ENCODE measurements at regions not wholly inside any gene's neighbourhood (a gene's known extent, or its start where the extent isn't known, plus 50 kb on each side); places are given as distances from the start of the nearest gene placed in this dataset.

DNA sequence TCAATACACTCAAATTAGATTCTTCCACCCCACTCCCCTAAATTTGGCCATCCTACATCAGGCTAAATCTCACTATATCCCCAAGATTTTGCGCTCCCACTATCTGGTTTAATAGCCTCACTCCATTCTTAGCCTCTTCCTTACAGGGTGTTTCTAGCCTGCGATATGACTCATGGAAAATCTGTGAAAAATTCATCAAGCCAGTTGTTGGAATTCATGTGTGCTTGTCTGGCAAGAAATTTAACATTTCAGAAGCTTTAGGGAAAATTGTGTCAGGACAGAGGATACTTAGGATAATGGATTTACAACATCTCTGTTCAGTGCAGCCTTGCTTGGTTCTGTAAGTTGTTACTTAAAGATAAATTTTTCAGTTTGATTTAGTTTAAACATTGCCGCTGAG, 1249.9 kb upstream of the AUTS2 start:
- TF ChIP-seq, protein P1, sequence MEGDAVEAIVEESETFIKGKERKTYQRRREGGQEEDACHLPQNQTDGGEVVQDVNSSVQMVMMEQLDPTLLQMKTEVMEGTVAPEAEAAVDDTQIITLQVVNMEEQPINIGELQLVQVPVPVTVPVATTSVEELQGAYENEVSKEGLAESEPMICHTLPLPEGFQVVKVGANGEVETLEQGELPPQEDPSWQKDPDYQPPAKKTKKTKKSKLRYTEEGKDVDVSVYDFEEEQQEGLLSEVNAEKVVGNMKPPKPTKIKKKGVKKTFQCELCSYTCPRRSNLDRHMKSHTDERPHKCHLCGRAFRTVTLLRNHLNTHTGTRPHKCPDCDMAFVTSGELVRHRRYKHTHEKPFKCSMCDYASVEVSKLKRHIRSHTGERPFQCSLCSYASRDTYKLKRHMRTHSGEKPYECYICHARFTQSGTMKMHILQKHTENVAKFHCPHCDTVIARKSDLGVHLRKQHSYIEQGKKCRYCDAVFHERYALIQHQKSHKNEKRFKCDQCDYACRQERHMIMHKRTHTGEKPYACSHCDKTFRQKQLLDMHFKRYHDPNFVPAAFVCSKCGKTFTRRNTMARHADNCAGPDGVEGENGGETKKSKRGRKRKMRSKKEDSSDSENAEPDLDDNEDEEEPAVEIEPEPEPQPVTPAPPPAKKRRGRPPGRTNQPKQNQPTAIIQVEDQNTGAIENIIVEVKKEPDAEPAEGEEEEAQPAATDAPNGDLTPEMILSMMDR (IDR thresholded peaks at IDR 0.05; ENCODE audit: low read length), result no peak
- TF ChIP-seq EZH2 (optimal IDR thresholded peaks at IDR 0.05; ENCODE audit: low read depth, low read length), result no peak
